ENCODE measurements at regions not wholly inside any gene's neighbourhood (a gene's known extent, or its start where the extent isn't known, plus 50 kb on each side); places are given as distances from the start of the nearest gene placed in this dataset.

- peak; percentile 32 to 33 for ATAC-seq
- Histone ChIP-seq H3K27ac (no peak overlapping the region), H3K4me1 (no peaks in the 10 kb centered on the region)
Observed at GRCh38 chr1:76763738-76764137, 103.5 kb upstream of the ST6GALNAC5 start.

GRCh38 chr1:76764638-76765454, 102.4 kb upstream of the ST6GALNAC5 start:
- peak; percentile 37 for DNase-seq
- peak; percentile 69 to 82 for ATAC-seq
- peak overlapping the region; percentile 38 for H3K27ac ChIP-seq
- H3K27me3 ChIP-seq (ENCODE audit: low read depth), result no peaks in the 10 kb centered on the region
- H3K4me1 ChIP-seq, result no peaks in the 10 kb centered on the region
- H3K36me3 ChIP-seq, result no peaks in the 10 kb centered on the region
- no peaks in the 10 kb centered on the region for H3K9me3 ChIP-seq
- intact Hi-C loops (cut with DNase I), result no loop called here
- TF ChIP-seq, protein P1, sequence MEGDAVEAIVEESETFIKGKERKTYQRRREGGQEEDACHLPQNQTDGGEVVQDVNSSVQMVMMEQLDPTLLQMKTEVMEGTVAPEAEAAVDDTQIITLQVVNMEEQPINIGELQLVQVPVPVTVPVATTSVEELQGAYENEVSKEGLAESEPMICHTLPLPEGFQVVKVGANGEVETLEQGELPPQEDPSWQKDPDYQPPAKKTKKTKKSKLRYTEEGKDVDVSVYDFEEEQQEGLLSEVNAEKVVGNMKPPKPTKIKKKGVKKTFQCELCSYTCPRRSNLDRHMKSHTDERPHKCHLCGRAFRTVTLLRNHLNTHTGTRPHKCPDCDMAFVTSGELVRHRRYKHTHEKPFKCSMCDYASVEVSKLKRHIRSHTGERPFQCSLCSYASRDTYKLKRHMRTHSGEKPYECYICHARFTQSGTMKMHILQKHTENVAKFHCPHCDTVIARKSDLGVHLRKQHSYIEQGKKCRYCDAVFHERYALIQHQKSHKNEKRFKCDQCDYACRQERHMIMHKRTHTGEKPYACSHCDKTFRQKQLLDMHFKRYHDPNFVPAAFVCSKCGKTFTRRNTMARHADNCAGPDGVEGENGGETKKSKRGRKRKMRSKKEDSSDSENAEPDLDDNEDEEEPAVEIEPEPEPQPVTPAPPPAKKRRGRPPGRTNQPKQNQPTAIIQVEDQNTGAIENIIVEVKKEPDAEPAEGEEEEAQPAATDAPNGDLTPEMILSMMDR (IDR thresholded peaks at IDR 0.05), result no peak
- peak overlapping the region; percentile 39 for H3K4me3 ChIP-seq

More at GRCh38 chr1:76763738-76764137, 103.5 kb upstream of the ST6GALNAC5 start:
- intact Hi-C loops (cut with DNase I), result no loop called here
- H3K36me3 ChIP-seq, result no peaks in the 10 kb centered on the region
- H3K9me3 ChIP-seq, result no peaks in the 10 kb centered on the region
- no peak overlapping the region for H3K4me3 ChIP-seq
- TF ChIP-seq, protein P1 (IDR thresholded peaks at IDR 0.05), result no peak
- no peak for DNase-seq
- H3K27me3 ChIP-seq (ENCODE audit: low read depth), result no peaks in the 10 kb centered on the region

DNA sequence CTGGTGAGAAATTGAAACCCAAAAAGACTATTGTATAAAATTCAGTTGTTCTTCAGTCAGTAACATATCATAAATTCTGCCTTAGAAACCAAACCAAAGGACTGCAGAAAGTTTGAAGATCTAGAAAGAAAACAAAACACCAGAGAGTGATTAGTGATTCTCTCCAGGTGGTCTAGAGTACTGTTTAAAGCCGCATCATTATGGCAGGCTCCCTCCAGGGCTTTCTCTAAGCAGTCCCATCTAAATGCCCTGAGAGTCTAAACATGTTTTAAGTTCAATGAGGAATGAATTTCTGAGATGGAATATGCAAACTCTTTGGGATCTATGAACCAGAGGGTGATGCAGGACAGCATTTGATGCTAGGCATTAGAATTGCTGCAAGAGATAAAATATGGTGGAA, 100.9 kb upstream of the ST6GALNAC5 start:
- no peaks in the 10 kb centered on the region for H3K27me3 ChIP-seq (ENCODE audit: low read depth)
- intact Hi-C loops (cut with DNase I), result no loop called here
- ATAC-seq, result no peak
- no peak for DNase-seq
- H3K4me3 ChIP-seq, result no peak overlapping the region
- TF ChIP-seq, protein P1 (IDR thresholded peaks at IDR 0.05), result no peak
- no peaks in the 10 kb centered on the region for H3K4me1 ChIP-seq
- no peaks in the 10 kb centered on the region for H3K36me3 ChIP-seq
- H3K9me3 ChIP-seq, result no peaks in the 10 kb centered on the region
- H3K27ac ChIP-seq, result no peak overlapping the region

DNA sequence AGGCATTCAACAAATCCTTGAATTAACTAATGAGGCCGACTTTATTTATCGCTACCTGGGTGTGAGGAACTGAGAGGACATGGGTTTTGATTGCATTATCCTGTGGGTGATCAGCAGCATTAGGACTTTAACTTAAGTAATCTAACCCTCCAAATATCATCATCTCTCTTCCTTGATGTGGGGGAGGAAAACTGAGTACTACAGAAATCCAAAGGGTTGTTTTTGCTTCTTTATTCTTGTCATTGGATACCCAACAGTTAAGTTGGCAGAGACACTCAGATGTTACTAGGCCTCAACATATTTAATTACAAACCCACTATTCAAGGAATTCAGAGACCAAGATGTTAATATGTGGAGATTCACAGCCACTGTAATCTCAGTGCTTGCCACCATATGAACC, 97.4 kb upstream of the ST6GALNAC5 start:
- no peaks in the 10 kb centered on the region for H3K27me3 ChIP-seq (ENCODE audit: low read depth)
- DNase-seq (no peak), ATAC-seq (no peak)
- no peaks in the 10 kb centered on the region for H3K36me3 ChIP-seq
- H3K9me3 ChIP-seq, result no peaks in the 10 kb centered on the region
- no peak overlapping the region for H3K4me3 ChIP-seq
- H3K27ac ChIP-seq, result no peak overlapping the region
- H3K4me1 ChIP-seq, result no peaks in the 10 kb centered on the region
- TF ChIP-seq, protein P1 (IDR thresholded peaks at IDR 0.05), result no peak
- intact Hi-C loops (cut with DNase I), result no loop called here

DNA sequence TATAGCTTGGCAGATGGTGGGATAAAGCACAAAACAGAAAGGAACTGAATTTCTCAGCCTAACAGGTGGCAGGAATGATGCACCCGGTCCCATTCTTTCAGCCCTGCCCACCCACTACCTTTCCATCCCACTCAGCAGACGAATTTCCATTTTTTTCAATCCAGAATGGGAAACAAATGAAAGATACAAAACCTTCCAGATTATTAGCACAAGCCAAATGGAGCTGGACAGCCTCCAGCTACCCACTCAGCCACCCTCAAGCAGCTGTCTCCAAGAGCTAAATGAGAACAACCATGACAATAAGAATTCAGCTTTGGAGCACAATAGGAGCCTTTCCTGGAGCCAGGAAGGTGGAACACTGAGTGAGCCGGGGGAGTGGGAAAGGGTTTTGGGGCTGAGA, 96.3 kb upstream of the ST6GALNAC5 start:
- intact Hi-C loops (cut with DNase I), result no loop called here
- Histone ChIP-seq H3K9me3 (no peaks in the 10 kb centered on the region), H3K4me3 (no peak overlapping the region), H3K4me1 (no peaks in the 10 kb centered on the region), H3K27me3 (ENCODE audit: low read depth) (no peaks in the 10 kb centered on the region), H3K36me3 (no peaks in the 10 kb centered on the region), H3K27ac (no peak overlapping the region)
- DNase-seq (no peak), ATAC-seq (no peak)
- TF ChIP-seq, protein P1 (IDR thresholded peaks at IDR 0.05), result no peak

Data from lower lobe of right lung (tissue), 2 donors.